Fibroblast of skin of left biceps (primary cell): ENCODE measurements at regions not wholly inside any gene's neighbourhood (a gene's known extent, or its start where the extent isn't known, plus 50 kb on each side); places are given as distances from the start of the nearest gene placed in this dataset.
"Not testable (repeated sequence)": the region's sequence is repeated elsewhere in the genome, so short reads cannot be mapped to it uniquely, and the experiment has no call there.

Experiments
- DNase-seq, 2 experiments: peaks; one replicate each; pipeline ENCODE4 v3.0.0-alpha.2; 2013; ENCODE audit warnings: low read depth in 2 of 2

DNA sequence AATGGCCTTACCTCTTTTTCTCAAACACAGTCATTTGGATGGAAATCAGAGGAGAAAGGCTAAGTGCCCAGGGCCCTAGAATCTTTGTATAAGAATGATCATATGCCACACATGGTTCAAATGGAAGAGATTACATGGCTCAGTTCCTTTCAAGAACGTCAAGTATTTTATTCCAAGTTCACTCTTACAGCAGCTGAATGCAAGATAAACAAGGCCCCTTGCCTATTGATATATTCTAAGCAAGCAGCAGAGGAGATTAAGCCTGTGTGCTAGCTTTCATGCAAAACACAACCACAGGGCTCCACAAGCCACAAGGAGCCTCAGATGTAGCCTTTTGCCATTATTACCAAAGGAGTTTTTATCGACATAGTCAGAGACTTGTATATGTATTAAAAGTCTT lies 55.3 kb upstream of the SLCO6A1 start:
- no peak for DNase-seq

DNA sequence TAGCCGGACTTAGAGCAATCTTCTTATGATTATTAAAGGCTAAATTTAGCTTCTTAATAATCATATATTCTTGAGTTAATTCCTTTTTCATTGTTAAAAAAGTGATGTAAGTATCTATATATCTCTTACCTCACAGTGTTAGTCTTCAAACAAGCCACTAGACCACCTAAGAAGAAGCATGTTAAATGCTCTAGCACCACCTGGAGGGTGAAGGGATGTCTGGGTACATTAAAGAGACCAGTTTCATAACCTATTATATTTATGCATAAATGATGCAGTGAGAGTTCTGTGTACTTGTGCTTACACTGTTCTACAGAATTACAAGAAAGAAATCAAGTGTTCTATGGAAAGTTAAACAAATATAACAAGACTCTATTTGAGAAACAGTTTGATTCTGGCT lies 55.9 kb upstream of the SLCO6A1 start:
- DNase-seq = no peak

DNA sequence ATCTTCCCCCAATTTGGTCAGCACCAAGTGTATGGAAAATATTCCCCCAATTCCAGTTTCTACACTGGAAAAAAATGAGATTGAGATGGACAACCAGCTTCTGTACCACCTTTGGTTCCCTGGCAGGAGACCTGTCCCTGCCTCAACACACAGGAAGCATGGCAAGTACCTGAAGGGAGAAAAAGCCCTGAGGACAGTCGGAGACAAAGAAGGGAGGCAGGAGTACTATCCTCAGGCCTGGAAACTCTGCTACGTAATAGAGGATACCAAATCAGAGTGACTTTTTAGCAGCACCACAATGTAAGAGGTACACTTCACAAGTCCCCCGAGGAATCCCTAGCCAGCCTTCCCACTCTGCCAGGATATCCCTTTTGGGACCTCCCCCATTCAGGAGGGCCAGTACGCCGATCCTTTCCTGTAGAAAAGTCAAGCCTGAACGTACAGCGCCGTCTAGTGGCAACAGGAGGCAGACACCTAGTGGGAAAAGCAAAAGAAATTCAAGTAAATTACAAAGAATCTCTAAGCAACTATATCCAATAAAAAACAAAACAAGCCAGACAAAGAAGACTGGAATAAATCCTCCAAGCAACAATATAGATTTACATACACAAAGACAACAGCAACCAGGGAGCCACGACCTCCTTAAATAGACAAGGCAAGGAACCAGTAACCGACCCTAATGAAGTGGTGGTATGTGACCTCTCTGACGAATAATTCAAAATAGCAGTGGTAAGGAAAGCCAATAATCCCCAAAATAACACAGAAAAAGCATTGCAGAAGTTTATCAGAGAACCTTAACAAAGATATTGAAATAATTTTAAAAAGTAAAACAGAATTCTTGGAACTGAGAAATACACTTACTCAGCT lies 63.3 kb upstream of the SLCO6A1 start:
- DNase-seq = no peak

GRCh38 chr5:102570747-102571146 lies 71.9 kb upstream of the SLCO6A1 start:
- DNase-seq = no peak

GRCh38 chr5:102578362-102578761 lies 79.6 kb upstream of the SLCO6A1 start:
- DNase-seq = no peak

GRCh38 chr5:102579379-102579778 lies 80.6 kb upstream of the SLCO6A1 start:
- no peak for DNase-seq

DNA sequence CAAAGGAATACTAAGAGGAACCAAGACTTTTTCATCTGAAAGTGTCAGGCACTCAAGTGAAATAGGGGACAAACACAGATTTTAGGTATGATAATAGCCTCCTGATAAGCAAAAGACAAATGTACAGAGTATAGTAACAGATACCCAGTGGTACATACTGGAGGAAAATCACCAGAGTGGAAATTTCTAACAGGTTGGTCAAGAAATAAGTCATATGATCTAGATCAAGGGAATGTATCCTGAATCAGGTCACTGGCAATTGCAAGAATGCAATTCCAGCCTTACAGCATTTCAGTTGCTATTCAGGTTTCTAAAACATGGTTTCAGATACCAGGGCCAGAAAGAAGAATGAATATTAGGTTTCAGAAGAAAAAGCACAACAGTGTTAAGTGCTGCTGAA lies 82.2 kb upstream of the SLCO6A1 start:
- DNase-seq = no peak

GRCh38 chr5:102582696-102583095 lies 83.9 kb upstream of the SLCO6A1 start:
- DNase-seq = peak in 1 of 2 experiments; percentile 10

GRCh38 chr5:102583276-102584124 lies 84.7 kb upstream of the SLCO6A1 start:
- no peak for DNase-seq

GRCh38 chr5:102589661-102590060 lies 90.9 kb upstream of the SLCO6A1 start:
- no peak for DNase-seq

GRCh38 chr5:102590467-102590866 lies 91.7 kb upstream of the SLCO6A1 start:
- no peak for DNase-seq

DNA sequence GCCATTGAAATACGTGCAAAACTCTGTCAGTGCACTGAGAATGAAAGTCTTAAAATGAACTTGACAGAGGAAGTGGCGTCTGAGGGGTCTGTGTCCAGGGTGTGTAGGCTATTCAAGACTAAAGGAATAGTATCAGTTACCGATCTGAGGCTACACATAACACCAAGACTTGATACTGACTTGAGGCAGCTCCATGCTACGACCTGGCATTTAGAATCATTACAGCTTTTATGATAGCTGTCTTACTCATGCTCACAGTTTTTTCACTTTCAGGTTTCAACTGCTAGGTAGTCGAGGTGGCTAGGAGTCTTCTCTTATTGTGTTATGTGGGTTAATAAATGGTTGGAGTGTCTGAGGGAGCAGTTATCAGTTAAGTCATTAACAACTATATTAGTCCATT lies 92.8 kb upstream of the SLCO6A1 start:
- no peak for DNase-seq

GRCh38 chr5:102592586-102592985 lies 93.8 kb upstream of the SLCO6A1 start:
- not testable (repeated sequence) for DNase-seq

- DNase-seq = no peak
Measured at GRCh38 chr5:102594192-102594591, 95.4 kb upstream of the SLCO6A1 start.

GRCh38 chr5:102595332-102595731 lies 96.5 kb upstream of the SLCO6A1 start:
- no peak for DNase-seq

GRCh38 chr5:102596113-102596512 lies 97.3 kb upstream of the SLCO6A1 start:
- no peak for DNase-seq

DNA sequence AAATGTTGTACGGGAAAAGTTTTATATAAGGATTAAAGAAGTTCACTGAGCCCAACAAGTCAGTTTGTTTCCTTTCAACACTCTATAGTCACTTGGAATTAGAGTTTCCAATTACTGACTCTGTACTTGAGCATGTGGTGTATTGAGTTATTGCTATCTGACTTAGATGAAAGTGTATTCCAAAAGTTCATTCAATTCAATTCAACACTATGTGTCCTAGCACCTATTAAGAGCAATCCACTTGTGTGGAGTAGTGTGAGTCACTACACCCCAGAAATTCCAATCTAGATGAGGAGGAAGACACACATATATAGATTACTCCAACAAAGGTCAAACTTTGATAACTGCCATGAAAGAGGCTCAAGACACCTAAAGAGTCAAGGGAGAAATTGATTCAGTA lies 98.2 kb upstream of the SLCO6A1 start:
- no peak for DNase-seq

GRCh38 chr5:102599289-102599688 lies 100.5 kb upstream of the SLCO6A1 start:
- DNase-seq = no peak

DNA sequence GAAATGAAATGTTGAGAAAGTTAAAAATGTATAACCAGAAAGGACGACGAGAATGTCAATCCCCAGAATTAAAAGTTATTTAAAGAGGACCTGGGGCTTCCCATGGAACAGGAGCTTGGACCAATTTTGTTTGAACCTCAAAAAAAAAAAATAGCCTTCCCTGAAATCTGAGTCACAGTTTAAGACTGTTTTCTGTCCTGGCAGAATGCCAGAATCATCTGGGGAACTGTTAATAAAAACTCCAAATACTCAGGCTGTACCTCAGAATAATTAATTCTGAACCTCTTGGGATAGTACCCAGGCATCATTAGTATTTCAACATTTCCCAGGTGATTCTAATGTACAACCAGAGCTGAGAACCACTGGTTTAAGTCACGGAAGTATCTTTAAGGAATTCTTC lies 102.2 kb upstream of the SLCO6A1 start:
- no peak for DNase-seq

- no peak for DNase-seq
Measured at GRCh38 chr5:102603670-102604069, 104.9 kb upstream of the SLCO6A1 start.

DNA sequence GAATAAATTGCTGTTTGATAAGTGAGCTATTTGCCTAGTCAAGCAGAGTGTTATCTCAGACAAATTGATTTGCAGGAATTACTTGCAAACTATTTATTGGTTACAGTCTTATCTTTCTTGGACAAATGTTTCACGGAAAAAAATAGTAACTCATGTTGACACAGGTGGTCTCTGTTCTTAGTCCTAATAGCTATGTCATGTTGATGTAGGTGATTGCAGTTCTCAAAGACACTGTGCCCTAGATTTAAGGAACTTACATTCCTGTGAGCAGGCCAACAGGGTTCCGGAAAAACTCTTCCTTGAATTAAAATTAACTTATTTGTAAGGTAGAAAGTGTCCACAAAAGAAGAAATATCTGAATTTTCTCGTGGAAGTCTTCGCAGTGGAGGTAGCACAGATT lies 109.6 kb upstream of the SLCO6A1 start:
- no peak for DNase-seq

GRCh38 chr5:102611312-102611711 lies 112.5 kb upstream of the SLCO6A1 start:
- no peak for DNase-seq

DNA sequence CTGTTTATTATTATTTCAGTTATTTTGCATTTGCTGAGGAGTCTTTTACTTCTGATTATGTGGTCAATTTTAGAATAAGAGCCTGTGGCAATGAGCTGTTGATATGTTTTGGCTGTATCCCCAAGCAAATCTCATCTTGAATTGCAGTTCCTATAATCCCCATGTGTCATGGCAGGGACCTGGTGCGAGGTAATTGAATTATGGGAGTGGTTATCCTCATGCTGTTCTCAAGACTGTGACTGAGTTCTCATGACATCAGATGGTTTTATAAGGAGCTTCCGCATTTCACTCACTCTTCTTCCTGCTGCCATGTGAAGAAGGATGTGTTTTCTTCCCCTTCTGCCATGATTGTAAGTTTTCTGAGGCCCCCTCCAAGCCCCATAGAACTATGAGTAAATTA lies 114.9 kb upstream of the SLCO6A1 start:
- DNase-seq = no peak
